ENCODE measurements at regions not wholly inside any gene's neighbourhood (a gene's known extent, or its start where the extent isn't known, plus 50 kb on each side); places are given as distances from the start of the nearest gene placed in this dataset.
"Not testable (repeated sequence)": the region's sequence is repeated elsewhere in the genome, so short reads cannot be mapped to it uniquely, and the experiment has no call there.

GRCh38 chr2:34827398-34827797 lies 1228.3 kb upstream of the FAM98A start:
- Histone ChIP-seq H3K4me3 (no peak overlapping the region), H3K27ac (no peak overlapping the region)

GRCh38 chr2:34825686-34826085 lies 1226.6 kb upstream of the FAM98A start:
- Histone ChIP-seq H3K4me3 (no peak overlapping the region), H3K27ac (no peak overlapping the region)

GRCh38 chr2:34822616-34823015 lies 1223.5 kb upstream of the FAM98A start:
- no peak overlapping the region for H3K27ac ChIP-seq
- H3K4me3 ChIP-seq, result no peak overlapping the region

GRCh38 chr2:34815052-34815741 lies 1216.1 kb upstream of the FAM98A start:
- H3K27ac ChIP-seq, result no peak overlapping the region

GRCh38 chr2:34810456-34810855 lies 1211.4 kb upstream of the FAM98A start:
- no peak overlapping the region for H3K4me3 ChIP-seq
- H3K27ac ChIP-seq, result no peak overlapping the region

More at GRCh38 chr2:34815052-34815741, 1216.1 kb upstream of the FAM98A start:
- H3K4me3 ChIP-seq, result no peak overlapping the region

GRCh38 chr2:34808426-34808825 lies 1209.3 kb upstream of the FAM98A start:
- Histone ChIP-seq H3K4me3 (no peak overlapping the region), H3K27ac (no peak overlapping the region)

- no peak overlapping the region for H3K27ac ChIP-seq
- H3K4me3 ChIP-seq, result no peak overlapping the region
Measured at GRCh38 chr2:34806891-34807290, 1207.8 kb upstream of the FAM98A start.

- no peak overlapping the region for H3K27ac ChIP-seq
Measured at GRCh38 chr2:34806396-34806795, 1207.3 kb upstream of the FAM98A start.

GRCh38 chr2:34799556-34799955 lies 1200.5 kb upstream of the FAM98A start:
- Histone ChIP-seq H3K4me3 (no peak overlapping the region), H3K27ac (no peak overlapping the region)

More at GRCh38 chr2:34806396-34806795, 1207.3 kb upstream of the FAM98A start:
- no peak overlapping the region for H3K4me3 ChIP-seq

- H3K4me3 ChIP-seq, H3K27ac ChIP-seq: not testable (repeated sequence)
Measured at GRCh38 chr2:34795586-34795985, 1196.5 kb upstream of the FAM98A start.

GRCh38 chr2:34789169-34789568 lies 1190.1 kb upstream of the FAM98A start:
- Histone ChIP-seq H3K4me3 (no peak overlapping the region), H3K27ac (no peak overlapping the region)

- Histone ChIP-seq H3K27ac (no peak overlapping the region), H3K4me3 (no peak overlapping the region)
Measured at GRCh38 chr2:34787341-34787740, 1188.2 kb upstream of the FAM98A start.

GRCh38 chr2:34785206-34785785 lies 1186.2 kb upstream of the FAM98A start:
- no peak overlapping the region for H3K27ac ChIP-seq
- H3K4me3 ChIP-seq, result no peak overlapping the region

- no peak overlapping the region for H3K4me3 ChIP-seq
- no peak overlapping the region for H3K27ac ChIP-seq
Measured at GRCh38 chr2:34784701-34785100, 1185.6 kb upstream of the FAM98A start.

- H3K4me3 ChIP-seq, H3K27ac ChIP-seq: not testable (repeated sequence)
Measured at GRCh38 chr2:34750742-34751141, 1151.6 kb upstream of the FAM98A start.

GRCh38 chr2:34747643-34748042 lies 1148.5 kb upstream of the FAM98A start:
- H3K27ac ChIP-seq, result no peak overlapping the region
- H3K4me3 ChIP-seq, result no peak overlapping the region

- no peak overlapping the region for H3K27ac ChIP-seq
- H3K4me3 ChIP-seq, result no peak overlapping the region
Measured at GRCh38 chr2:34738691-34739090, 1139.6 kb upstream of the FAM98A start.

- no peak overlapping the region for H3K4me3 ChIP-seq
Measured at GRCh38 chr2:34737146-34737545, 1138.0 kb upstream of the FAM98A start.

GRCh38 chr2:34736482-34736881 lies 1137.4 kb upstream of the FAM98A start:
- no peak overlapping the region for H3K4me3 ChIP-seq

More at GRCh38 chr2:34737146-34737545, 1138.0 kb upstream of the FAM98A start:
- no peak overlapping the region for H3K27ac ChIP-seq

GRCh38 chr2:34734662-34735061 lies 1135.6 kb upstream of the FAM98A start:
- H3K27ac ChIP-seq, result no peak overlapping the region
- H3K4me3 ChIP-seq, result no peak overlapping the region

More at GRCh38 chr2:34736482-34736881, 1137.4 kb upstream of the FAM98A start:
- H3K27ac ChIP-seq, result no peak overlapping the region

- H3K27ac ChIP-seq, result no peak overlapping the region
- H3K4me3 ChIP-seq, result no peak overlapping the region
Measured at GRCh38 chr2:34734042-34734441, 1134.9 kb upstream of the FAM98A start.

GRCh38 chr2:34731292-34731691 lies 1132.2 kb upstream of the FAM98A start:
- Histone ChIP-seq H3K27ac (no peak overlapping the region), H3K4me3 (no peak overlapping the region)

Measured in skin epidermis (tissue), 12 donors.